ENCODE measurements at regions not wholly inside any gene's neighbourhood (a gene's known extent, or its start where the extent isn't known, plus 50 kb on each side); places are given as distances from the start of the nearest gene placed in this dataset.

DNA sequence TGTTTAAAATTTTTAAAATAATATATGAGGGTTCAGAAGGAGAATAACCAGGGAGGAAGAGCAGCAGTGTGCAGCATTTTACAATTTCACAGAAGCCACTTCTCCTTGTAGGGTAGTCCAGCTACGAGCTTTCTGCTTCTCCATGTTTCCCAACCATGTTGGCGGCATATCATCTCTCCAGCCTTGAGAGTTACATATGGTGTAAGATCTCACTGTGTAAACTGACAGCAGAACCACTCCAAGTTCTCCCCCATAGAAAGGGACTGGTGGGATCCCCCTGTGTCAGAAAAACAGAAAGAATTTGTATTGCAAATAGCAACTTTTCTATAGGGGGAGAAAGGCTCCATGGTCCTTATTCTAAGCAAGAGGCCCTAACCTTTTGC lies 266.8 kb upstream of the ACVR2A start:
- Histone ChIP-seq H4K20me1 (ENCODE audit: control insufficient read depth, extremely low read depth, insufficient read depth, low read length) (no peaks in the 10 kb centered on the region), H3K36me3 (ENCODE audit: control insufficient read depth, insufficient read depth, low read length) (no peaks in the 10 kb centered on the region), H3K9ac (ENCODE audit: insufficient read depth, low read length) (no peak overlapping the region), H3K27me3 (ENCODE audit: control insufficient read depth, insufficient read depth, low read length) (no peaks in the 10 kb centered on the region), H3K4me1 (ENCODE audit: control insufficient read depth, extremely low read depth, insufficient read depth, low read length) (no peaks in the 10 kb centered on the region), H3K79me2 (ENCODE audit: control insufficient read depth, insufficient read depth, low read length) (no peaks in the 10 kb centered on the region), H3K4me2 (ENCODE audit: extremely low read depth, insufficient read depth, low read length) (no peak overlapping the region), H3K27ac (ENCODE audit: insufficient read depth, low read length) (no peak overlapping the region), H3K9me3 (ENCODE audit: control insufficient read depth, insufficient read depth, low read depth, low read length) (no peaks in the 10 kb centered on the region), H2AFZ (ENCODE audit: low read length) (no peak overlapping the region), H3K4me3 (replicated peaks in 1 of 4; ENCODE audit: control extremely low read depth in 1 of 4, insufficient read depth in 1 of 4, low read depth in 3 of 4, low read length in 4 of 4) (no peak overlapping the region)
- TF ChIP-seq, protein P1, sequence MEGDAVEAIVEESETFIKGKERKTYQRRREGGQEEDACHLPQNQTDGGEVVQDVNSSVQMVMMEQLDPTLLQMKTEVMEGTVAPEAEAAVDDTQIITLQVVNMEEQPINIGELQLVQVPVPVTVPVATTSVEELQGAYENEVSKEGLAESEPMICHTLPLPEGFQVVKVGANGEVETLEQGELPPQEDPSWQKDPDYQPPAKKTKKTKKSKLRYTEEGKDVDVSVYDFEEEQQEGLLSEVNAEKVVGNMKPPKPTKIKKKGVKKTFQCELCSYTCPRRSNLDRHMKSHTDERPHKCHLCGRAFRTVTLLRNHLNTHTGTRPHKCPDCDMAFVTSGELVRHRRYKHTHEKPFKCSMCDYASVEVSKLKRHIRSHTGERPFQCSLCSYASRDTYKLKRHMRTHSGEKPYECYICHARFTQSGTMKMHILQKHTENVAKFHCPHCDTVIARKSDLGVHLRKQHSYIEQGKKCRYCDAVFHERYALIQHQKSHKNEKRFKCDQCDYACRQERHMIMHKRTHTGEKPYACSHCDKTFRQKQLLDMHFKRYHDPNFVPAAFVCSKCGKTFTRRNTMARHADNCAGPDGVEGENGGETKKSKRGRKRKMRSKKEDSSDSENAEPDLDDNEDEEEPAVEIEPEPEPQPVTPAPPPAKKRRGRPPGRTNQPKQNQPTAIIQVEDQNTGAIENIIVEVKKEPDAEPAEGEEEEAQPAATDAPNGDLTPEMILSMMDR (conservative IDR thresholded peaks at IDR 0.05 in 1 of 2, IDR thresholded peaks at IDR 0.05 in 1 of 2; ENCODE audit: low read depth in 1 of 2, low read length in 2 of 2): no peak
- TF ChIP-seq EZH2 (IDR thresholded peaks at IDR 0.05; ENCODE audit: low read length, missing control alignments): no peak
- DNase-seq (ENCODE audit: low read depth in 2 of 2): no peak

DNA sequence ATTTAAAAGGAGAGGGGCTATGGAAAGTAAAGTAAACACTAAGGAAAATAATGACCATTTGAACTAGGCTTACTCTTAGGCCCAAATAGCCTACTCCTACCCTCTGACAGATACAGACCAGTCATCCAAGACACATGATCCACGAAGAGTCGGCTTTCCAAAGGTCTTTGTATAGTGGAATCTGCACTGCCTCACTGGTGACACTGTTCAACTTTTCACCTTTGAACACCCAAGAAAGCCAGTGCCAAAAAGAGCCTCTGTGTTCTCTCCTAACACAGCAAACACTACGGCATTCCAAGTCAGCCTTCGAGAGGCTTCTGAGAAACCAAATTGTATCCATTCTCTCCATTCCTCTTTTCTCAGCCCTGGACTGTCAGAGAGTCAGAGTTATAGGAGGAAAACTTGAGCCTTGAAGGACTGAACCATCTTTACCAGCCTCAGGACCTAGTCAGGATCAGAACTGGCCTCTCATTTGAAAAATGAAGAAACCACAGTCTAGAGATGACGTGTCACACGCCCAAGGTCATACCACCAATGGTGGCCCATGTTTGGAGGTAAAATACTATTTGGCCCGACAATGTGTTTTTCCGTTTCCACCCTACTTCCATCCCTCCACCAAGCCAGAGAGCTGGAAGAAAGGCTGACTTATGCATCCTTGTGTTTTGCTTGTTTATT lies 267.4 kb upstream of the ACVR2A start:
- Histone ChIP-seq H3K4me3 (replicated peaks in 1 of 4; ENCODE audit: control extremely low read depth in 1 of 4, insufficient read depth in 1 of 4, low read depth in 3 of 4, low read length in 4 of 4) (no peak overlapping the region), H3K4me1 (ENCODE audit: control insufficient read depth, extremely low read depth, insufficient read depth, low read length) (no peaks in the 10 kb centered on the region), H4K20me1 (ENCODE audit: control insufficient read depth, extremely low read depth, insufficient read depth, low read length) (no peaks in the 10 kb centered on the region), H3K9ac (ENCODE audit: insufficient read depth, low read length) (no peak overlapping the region), H3K9me3 (ENCODE audit: control insufficient read depth, insufficient read depth, low read depth, low read length) (no peaks in the 10 kb centered on the region), H3K4me2 (ENCODE audit: extremely low read depth, insufficient read depth, low read length) (no peak overlapping the region), H2AFZ (ENCODE audit: low read length) (no peak overlapping the region), H3K79me2 (ENCODE audit: control insufficient read depth, insufficient read depth, low read length) (no peaks in the 10 kb centered on the region), H3K27ac (ENCODE audit: insufficient read depth, low read length) (no peak overlapping the region), H3K27me3 (ENCODE audit: control insufficient read depth, insufficient read depth, low read length) (no peaks in the 10 kb centered on the region), H3K36me3 (ENCODE audit: control insufficient read depth, insufficient read depth, low read length) (no peaks in the 10 kb centered on the region)
- no peak for DNase-seq (ENCODE audit: low read depth in 2 of 2)
- TF ChIP-seq, protein P1 (conservative IDR thresholded peaks at IDR 0.05 in 1 of 2, IDR thresholded peaks at IDR 0.05 in 1 of 2; ENCODE audit: low read depth in 1 of 2, low read length in 2 of 2): no peak
- TF ChIP-seq EZH2 (IDR thresholded peaks at IDR 0.05; ENCODE audit: low read length, missing control alignments): no peak

DNA sequence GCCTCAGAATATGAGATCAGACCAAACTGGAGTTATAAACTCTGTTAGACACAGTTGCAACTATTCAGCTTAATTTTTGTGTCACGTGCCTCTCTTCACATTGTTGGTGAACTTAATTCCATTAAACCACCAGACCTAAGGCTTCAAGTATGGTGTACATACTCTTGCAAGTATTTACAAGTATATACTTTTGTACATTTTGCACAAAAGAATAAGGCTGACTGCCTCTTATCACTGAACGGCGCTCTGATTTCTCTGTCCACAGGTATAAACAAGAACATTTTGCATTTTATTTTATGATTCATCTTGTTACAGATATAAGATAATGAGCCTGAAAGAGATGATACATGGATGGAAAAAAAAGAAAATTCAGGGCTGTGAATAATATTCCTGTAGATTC lies 269.7 kb upstream of the ACVR2A start:
- no peak overlapping the region for H3K4me2 ChIP-seq (ENCODE audit: extremely low read depth, insufficient read depth, low read length)
- no peaks in the 10 kb centered on the region for H3K36me3 ChIP-seq (ENCODE audit: control insufficient read depth, insufficient read depth, low read length)
- H3K79me2 ChIP-seq (ENCODE audit: control insufficient read depth, insufficient read depth, low read length): no peaks in the 10 kb centered on the region
- H4K20me1 ChIP-seq (ENCODE audit: control insufficient read depth, extremely low read depth, insufficient read depth, low read length): no peaks in the 10 kb centered on the region
- H3K27ac ChIP-seq (ENCODE audit: insufficient read depth, low read length): no peak overlapping the region
- H3K9me3 ChIP-seq (ENCODE audit: control insufficient read depth, insufficient read depth, low read depth, low read length): no peaks in the 10 kb centered on the region
- no peak overlapping the region for H3K9ac ChIP-seq (ENCODE audit: insufficient read depth, low read length)
- no peak overlapping the region for H2AFZ ChIP-seq (ENCODE audit: low read length)
- TF ChIP-seq, protein P1 (conservative IDR thresholded peaks at IDR 0.05 in 1 of 2, IDR thresholded peaks at IDR 0.05 in 1 of 2; ENCODE audit: low read depth in 1 of 2, low read length in 2 of 2): no peak
- no peak for TF ChIP-seq EZH2 (IDR thresholded peaks at IDR 0.05; ENCODE audit: low read length, missing control alignments)
- H3K4me1 ChIP-seq (ENCODE audit: control insufficient read depth, extremely low read depth, insufficient read depth, low read length): no peaks in the 10 kb centered on the region
- no peaks in the 10 kb centered on the region for H3K27me3 ChIP-seq (ENCODE audit: control insufficient read depth, insufficient read depth, low read length)
- no peak overlapping the region for H3K4me3 ChIP-seq (replicated peaks in 1 of 4; ENCODE audit: control extremely low read depth in 1 of 4, insufficient read depth in 1 of 4, low read depth in 3 of 4, low read length in 4 of 4)
- DNase-seq (ENCODE audit: low read depth in 2 of 2): no peak

Measured in fibroblast of lung (primary cell).